ENCODE measurements at regions not wholly inside any gene's neighbourhood (a gene's known extent, or its start where the extent isn't known, plus 50 kb on each side); places are given as distances from the start of the nearest gene placed in this dataset.

DNA sequence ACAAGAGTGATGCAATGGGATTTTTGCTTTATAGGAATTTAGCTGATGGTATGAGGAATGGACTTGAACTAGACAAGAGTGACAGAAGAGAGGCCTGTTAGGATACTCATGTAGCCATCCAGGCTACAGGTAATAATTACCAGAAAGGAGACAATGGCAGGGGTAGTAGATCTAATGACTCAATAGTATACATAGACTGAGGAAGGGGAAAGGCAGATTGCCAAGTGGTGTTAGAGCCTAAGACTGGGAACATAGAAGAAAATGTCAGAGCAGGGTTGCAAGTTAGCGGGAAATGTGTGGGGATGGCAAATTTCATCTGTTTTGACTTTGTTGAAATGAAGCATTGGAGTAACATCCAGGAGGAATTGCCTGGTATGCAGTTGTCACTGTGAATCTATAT lies 295.6 kb downstream of the UTRN start:
- Histone ChIP-seq H2AFZ (ENCODE audit: low read length) (no peak overlapping the region), H3K4me3 (ENCODE audit: extremely low read depth in 1 of 4, insufficient read depth in 2 of 4, low read depth in 3 of 4, low read length in 4 of 4) (no peak overlapping the region), H2AK5ac (ENCODE audit: low read depth, low read length) (no peak overlapping the region), H4K8ac (ENCODE audit: extremely low read depth, insufficient read depth, low read length) (no peak overlapping the region), H3K23me2 (ENCODE audit: low read depth, low read length) (no peaks in the 10 kb centered on the region), H3K56ac (replicated peaks; ENCODE audit: insufficient read length, low read depth, low read length) (no peak overlapping the region), H2BK12ac (ENCODE audit: low read depth, low read length) (no peak overlapping the region), H4K91ac (replicated peaks; ENCODE audit: insufficient read length, low read length) (no peak overlapping the region), H4K20me1 (replicated peaks in 1 of 2; ENCODE audit: control insufficient read depth in 1 of 2, insufficient read depth in 2 of 2, low read length in 2 of 2) (no peaks in the 10 kb centered on the region), H2BK120ac (replicated peaks; ENCODE audit: low read depth, low read length) (no peak overlapping the region), H3K4me2 (ENCODE audit: insufficient read depth in 1 of 2, low read depth in 2 of 2, low read length in 2 of 2) (no peak overlapping the region), H3K27me3 (replicated peaks in 1 of 4; ENCODE audit: control insufficient read depth in 3 of 4, extremely low read depth in 1 of 4, insufficient read depth in 3 of 4, low read length in 3 of 4) (no peaks in the 10 kb centered on the region), H3K9ac (replicated peaks in 1 of 4; ENCODE audit: extremely low read depth in 1 of 4, low read depth in 3 of 4, low read length in 3 of 4) (no peak overlapping the region), H3K23ac (ENCODE audit: insufficient read length) (no peak overlapping the region), H3K14ac (ENCODE audit: insufficient read length) (no peak overlapping the region), H2BK15ac (ENCODE audit: low read length) (no peak overlapping the region), H2BK20ac (ENCODE audit: low read length) (peak overlapping the region; percentile 7; the same call in 1 of the 2 replicates), H3K18ac (ENCODE audit: extremely low read depth, low read length) (no peak overlapping the region), H3K36me3 (ENCODE audit: control insufficient read depth in 2 of 4, insufficient read depth in 4 of 4, low read length in 3 of 4) (peaks cover 0 to 7% (median 2%) of the 10 kb centered on the region in 4 experiments; a peak in 2 of 8 replicates), H2BK5ac (ENCODE audit: low read depth, low read length) (no peak overlapping the region), H3K9me3 (ENCODE audit: insufficient read depth in 2 of 2, low read depth in 1 of 2, low read length in 1 of 2) (no peaks in the 10 kb centered on the region), H4K5ac (ENCODE audit: insufficient read length, low read depth, low read length) (no peak overlapping the region), H3K79me1 (ENCODE audit: low read depth, low read length) (no peaks in the 10 kb centered on the region), H3K79me2 (ENCODE audit: control insufficient read depth in 1 of 2, insufficient read depth in 2 of 2, low read length in 2 of 2) (no peaks in the 10 kb centered on the region), H3K4ac (replicated peaks; ENCODE audit: insufficient read length, low read depth, low read length) (no peak overlapping the region), H3K4me1 (replicated peaks in 1 of 4; ENCODE audit: control insufficient read depth in 3 of 4, insufficient read depth in 4 of 4, low read length in 3 of 4) (peaks cover 0 to 8% (median 5%) of the 10 kb centered on the region in 4 experiments; a peak in 5 of 7 replicates), H3K27ac (ENCODE audit: low read depth, low read length) (no peak overlapping the region)
- ChIA-PET CTCF (ENCODE audit: partially characterized antibody) (interaction anchor here (0.7 to 1.8 kb wide), 10 partner anchors 12 to 830 kb away, joined by 3 to 5 read pairs (median 3); no protein-coding TSS in a partner anchor), POLR2A (ENCODE audit: partially characterized antibody) (no interaction called here)
- no peak for FAIRE-seq
- 89% methylated on average over 1 of the region's 1 CpG; no CpG with 5 or more reads in 1 of the 2 experiments for WGBS, 2 experiments (ENCODE audit: extremely low coverage in 1 of 2, insufficient coverage in 1 of 2, insufficient read length in 1 of 2, insufficient replicate concordance in 2 of 2, low coverage in 1 of 2, low lambda C conversion rate in 2 of 2, missing lambda C conversion rate in 1 of 2)
- DNase-seq (ENCODE audit: low read depth in 1 of 2, low spot score in 2 of 2): no peak
- TF ChIP-seq POU5F1 (IDR thresholded peaks at IDR 0.05; ENCODE audit: low read depth, low read length) (no peak), CBX5 (IDR thresholded peaks at IDR 0.05; ENCODE audit: low read depth, low read length) (no peak), TBP (IDR thresholded peaks at IDR 0.05; ENCODE audit: low read depth, low read length) (no peak), SRF (IDR thresholded peaks at IDR 0.05; ENCODE audit: low read depth, low read length) (no peak), TAF1 (IDR thresholded peaks at IDR 0.05; ENCODE audit: low read depth, low read length) (no peak), RFX5 (IDR thresholded peaks at IDR 0.05; ENCODE audit: borderline replicate concordance, low read depth, low read length) (no peak), NRF1 (IDR thresholded peaks at IDR 0.05; ENCODE audit: low read depth, low read length) (no peak), ATF3 (IDR thresholded peaks at IDR 0.05; ENCODE audit: insufficient read depth, low read depth, low read length) (no peak), KDM1A (IDR thresholded peaks at IDR 0.05; ENCODE audit: borderline replicate concordance, low read length) (no peak), HDAC6 (IDR thresholded peaks at IDR 0.05; ENCODE audit: low read depth, low read length) (no peak), USF2 (IDR thresholded peaks at IDR 0.05; ENCODE audit: low read length) (no peak), SP1 (IDR thresholded peaks at IDR 0.05; ENCODE audit: low read depth, low read length) (no peak), KDM5A (IDR thresholded peaks at IDR 0.05; ENCODE audit: low read length) (no peak), CREB1 (IDR thresholded peaks at IDR 0.05) (no peak), JUN (IDR thresholded peaks at IDR 0.05; ENCODE audit: low read depth, low read length) (no peak)

Data from H1 (cell line).